ENCODE measurements at regions not wholly inside any gene's neighbourhood (a gene's known extent, or its start where the extent isn't known, plus 50 kb on each side); places are given as distances from the start of the nearest gene placed in this dataset.
"Not testable (repeated sequence)": the region's sequence is repeated elsewhere in the genome, so short reads cannot be mapped to it uniquely, and the experiment has no call there.

- H3K27ac ChIP-seq; H3K9ac ChIP-seq (ENCODE audit: insufficient read length); H3K36me3 ChIP-seq (ENCODE audit: insufficient read depth, low read length); H3K4me3 ChIP-seq; H3K9me3 ChIP-seq (ENCODE audit: low read depth, low read length); DNase-seq (ENCODE audit: low read depth, low spot score): not testable (repeated sequence)
These were observed 97.5 kb downstream of the ZNF664 start for GRCh38 chr12:124070394-124071074.

- H3K4me3 ChIP-seq = no peak overlapping the region
- H3K9me3 ChIP-seq (ENCODE audit: low read depth, low read length) = no peaks in the 10 kb centered on the region
- H3K36me3 ChIP-seq (ENCODE audit: insufficient read depth, low read length) = no peaks in the 10 kb centered on the region
- H3K27ac ChIP-seq = no peak overlapping the region
- no peak for TF ChIP-seq EZH2 (IDR thresholded peaks at IDR 0.05)
- no peak for DNase-seq (ENCODE audit: low read depth, low spot score)
- H3K9ac ChIP-seq (ENCODE audit: insufficient read length) = no peak overlapping the region
These were observed 98.0 kb downstream of the ZNF664 start for GRCh38 chr12:124071075-124071443.

GRCh38 chr12:124073356-124074035 is 100.5 kb downstream of the ZNF664 start:
- no peaks in the 10 kb centered on the region for H3K9me3 ChIP-seq (ENCODE audit: low read depth, low read length)
- no peak overlapping the region for H3K9ac ChIP-seq (ENCODE audit: insufficient read length)
- H3K36me3 ChIP-seq (ENCODE audit: insufficient read depth, low read length) = no peaks in the 10 kb centered on the region
- no peak overlapping the region for H3K27ac ChIP-seq
- TF ChIP-seq EZH2 (IDR thresholded peaks at IDR 0.05) (no peak), POLR2AphosphoS5 (IDR thresholded peaks at IDR 0.05; ENCODE audit: borderline replicate concordance, low read depth, low read length) (no peak), FOXP2 (optimal IDR thresholded peaks at IDR 0.05; ENCODE audit: control extremely low read depth, extremely low read length, insufficient read depth) (no peak)
- no peak overlapping the region for H3K4me3 ChIP-seq
- no peak for DNase-seq (ENCODE audit: low read depth, low spot score)

- TF ChIP-seq POLR2AphosphoS5 (IDR thresholded peaks at IDR 0.05; ENCODE audit: borderline replicate concordance, low read depth, low read length) (no peak), EZH2 (IDR thresholded peaks at IDR 0.05) (no peak), FOXP2 (optimal IDR thresholded peaks at IDR 0.05; ENCODE audit: control extremely low read depth, extremely low read length, insufficient read depth) (no peak)
- Histone ChIP-seq H3K27ac (no peak overlapping the region), H3K9ac (ENCODE audit: insufficient read length) (no peak overlapping the region), H3K4me3 (no peak overlapping the region), H3K36me3 (ENCODE audit: insufficient read depth, low read length) (no peaks in the 10 kb centered on the region), H3K9me3 (ENCODE audit: low read depth, low read length) (no peaks in the 10 kb centered on the region)
- no peak for DNase-seq (ENCODE audit: low read depth, low spot score)
These were observed 102.8 kb downstream of the ZNF664 start for GRCh38 chr12:124075841-124076240.

- no peaks in the 10 kb centered on the region for H3K9me3 ChIP-seq (ENCODE audit: low read depth, low read length)
- no peak overlapping the region for H3K27ac ChIP-seq
- DNase-seq (ENCODE audit: low read depth, low spot score) = no peak
These were observed 104.7 kb downstream of the ZNF664 start for GRCh38 chr12:124077701-124078100.

GRCh38 chr12:124078800-124079199 is 105.8 kb downstream of the ZNF664 start:
- H3K9me3 ChIP-seq (ENCODE audit: low read depth, low read length) = no peaks in the 10 kb centered on the region
- TF ChIP-seq EZH2 (IDR thresholded peaks at IDR 0.05) = no peak
- TF ChIP-seq POLR2AphosphoS5 (IDR thresholded peaks at IDR 0.05; ENCODE audit: borderline replicate concordance, low read depth, low read length) = no peak
- no peak for TF ChIP-seq FOXP2 (optimal IDR thresholded peaks at IDR 0.05; ENCODE audit: control extremely low read depth, extremely low read length, insufficient read depth)
- H3K36me3 ChIP-seq (ENCODE audit: insufficient read depth, low read length) = no peaks in the 10 kb centered on the region
- no peak overlapping the region for H3K4me3 ChIP-seq
- no peak overlapping the region for H3K9ac ChIP-seq (ENCODE audit: insufficient read length)
- no peak overlapping the region for H3K27ac ChIP-seq
- no peak for DNase-seq (ENCODE audit: low read depth, low spot score)

More at GRCh38 chr12:124077701-124078100, 104.7 kb downstream of the ZNF664 start:
- Histone ChIP-seq H3K4me3 (no peak overlapping the region), H3K9ac (ENCODE audit: insufficient read length) (no peak overlapping the region), H3K36me3 (ENCODE audit: insufficient read depth, low read length) (no peaks in the 10 kb centered on the region)
- TF ChIP-seq POLR2AphosphoS5 (IDR thresholded peaks at IDR 0.05; ENCODE audit: borderline replicate concordance, low read depth, low read length) = no peak
- TF ChIP-seq EZH2 (IDR thresholded peaks at IDR 0.05) = no peak
- TF ChIP-seq FOXP2 (optimal IDR thresholded peaks at IDR 0.05; ENCODE audit: control extremely low read depth, extremely low read length, insufficient read depth) = no peak

GRCh38 chr12:124080649-124081048 is 107.6 kb downstream of the ZNF664 start:
- H3K9me3 ChIP-seq (ENCODE audit: low read depth, low read length) = no peaks in the 10 kb centered on the region
- no peak overlapping the region for H3K4me3 ChIP-seq
- no peak for DNase-seq (ENCODE audit: low read depth, low spot score)
- TF ChIP-seq FOXP2 (optimal IDR thresholded peaks at IDR 0.05; ENCODE audit: control extremely low read depth, extremely low read length, insufficient read depth) (no peak), EZH2 (IDR thresholded peaks at IDR 0.05) (no peak), POLR2AphosphoS5 (IDR thresholded peaks at IDR 0.05; ENCODE audit: borderline replicate concordance, low read depth, low read length) (no peak)
- H3K27ac ChIP-seq = no peak overlapping the region
- no peak overlapping the region for H3K9ac ChIP-seq (ENCODE audit: insufficient read length)
- no peaks in the 10 kb centered on the region for H3K36me3 ChIP-seq (ENCODE audit: insufficient read depth, low read length)

- Histone ChIP-seq H3K9ac (ENCODE audit: insufficient read length) (no peak overlapping the region), H3K4me3 (no peak overlapping the region), H3K36me3 (ENCODE audit: insufficient read depth, low read length) (no peaks in the 10 kb centered on the region), H3K9me3 (ENCODE audit: low read depth, low read length) (no peaks in the 10 kb centered on the region), H3K27ac (no peak overlapping the region)
- no peak for DNase-seq (ENCODE audit: low read depth, low spot score)
- no peak for TF ChIP-seq EZH2 (IDR thresholded peaks at IDR 0.05)
- no peak for TF ChIP-seq FOXP2 (optimal IDR thresholded peaks at IDR 0.05; ENCODE audit: control extremely low read depth, extremely low read length, insufficient read depth)
These were observed 109.0 kb downstream of the ZNF664 start for GRCh38 chr12:124082012-124082411.

GRCh38 chr12:124082687-124083086 is 109.7 kb downstream of the ZNF664 start:
- no peak for DNase-seq (ENCODE audit: low read depth, low spot score)
- no peak overlapping the region for H3K27ac ChIP-seq
- TF ChIP-seq FOXP2 (optimal IDR thresholded peaks at IDR 0.05; ENCODE audit: control extremely low read depth, extremely low read length, insufficient read depth) (no peak), POLR2AphosphoS5 (IDR thresholded peaks at IDR 0.05; ENCODE audit: borderline replicate concordance, low read depth, low read length) (no peak), EZH2 (IDR thresholded peaks at IDR 0.05) (no peak)

More at GRCh38 chr12:124082687-124083086, 109.7 kb downstream of the ZNF664 start:
- Histone ChIP-seq H3K9me3 (ENCODE audit: low read depth, low read length) (no peaks in the 10 kb centered on the region), H3K36me3 (ENCODE audit: insufficient read depth, low read length) (no peaks in the 10 kb centered on the region), H3K4me3 (no peak overlapping the region), H3K9ac (ENCODE audit: insufficient read length) (no peak overlapping the region)
